DMS153 (cell line): ENCODE measurements at regions not wholly inside any gene's neighbourhood (a gene's known extent, or its start where the extent isn't known, plus 50 kb on each side); places are given as distances from the start of the nearest gene placed in this dataset.

Source experiments
- DNase-seq: peaks from one replicate; lab custom pipeline; 2025; lab: John Stamatoyannopoulos, UW

DNA sequence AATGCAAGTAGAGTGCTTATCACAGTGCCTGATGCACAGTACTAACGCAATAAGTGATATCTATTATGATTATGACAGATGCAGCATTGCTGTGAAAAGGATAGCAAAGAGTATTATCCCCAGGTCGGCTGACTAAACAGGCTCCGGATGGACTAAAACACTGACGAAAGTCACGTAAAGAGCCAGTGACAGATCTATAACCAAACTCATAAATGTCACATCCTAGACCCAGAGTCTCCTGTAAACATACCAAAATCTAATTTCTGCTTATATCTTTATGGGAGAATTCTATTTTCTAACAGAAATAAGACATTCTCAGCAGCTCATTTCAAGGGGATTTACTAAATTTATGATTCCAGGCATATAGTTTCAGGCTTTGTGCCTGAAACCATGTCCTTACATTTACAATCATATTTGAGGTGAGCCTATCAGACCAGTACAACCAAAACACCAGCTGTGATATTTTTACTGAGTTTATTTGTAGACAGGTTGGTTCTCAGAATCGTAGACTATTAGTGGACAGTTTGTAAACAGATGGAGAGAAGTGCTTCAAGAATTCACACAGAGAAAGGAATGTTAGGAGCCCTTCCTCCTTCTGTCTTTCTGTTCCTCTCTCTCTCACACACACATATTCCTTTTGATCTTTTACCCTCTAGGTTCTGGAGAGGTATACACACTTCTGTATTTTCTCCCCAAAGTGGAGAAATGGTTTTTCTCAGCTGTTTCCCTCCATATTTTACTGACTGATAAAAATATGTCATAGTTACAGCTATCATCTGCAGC lies 52.4 kb upstream of the WDR26 start:
- DNase-seq = no peak

DNA sequence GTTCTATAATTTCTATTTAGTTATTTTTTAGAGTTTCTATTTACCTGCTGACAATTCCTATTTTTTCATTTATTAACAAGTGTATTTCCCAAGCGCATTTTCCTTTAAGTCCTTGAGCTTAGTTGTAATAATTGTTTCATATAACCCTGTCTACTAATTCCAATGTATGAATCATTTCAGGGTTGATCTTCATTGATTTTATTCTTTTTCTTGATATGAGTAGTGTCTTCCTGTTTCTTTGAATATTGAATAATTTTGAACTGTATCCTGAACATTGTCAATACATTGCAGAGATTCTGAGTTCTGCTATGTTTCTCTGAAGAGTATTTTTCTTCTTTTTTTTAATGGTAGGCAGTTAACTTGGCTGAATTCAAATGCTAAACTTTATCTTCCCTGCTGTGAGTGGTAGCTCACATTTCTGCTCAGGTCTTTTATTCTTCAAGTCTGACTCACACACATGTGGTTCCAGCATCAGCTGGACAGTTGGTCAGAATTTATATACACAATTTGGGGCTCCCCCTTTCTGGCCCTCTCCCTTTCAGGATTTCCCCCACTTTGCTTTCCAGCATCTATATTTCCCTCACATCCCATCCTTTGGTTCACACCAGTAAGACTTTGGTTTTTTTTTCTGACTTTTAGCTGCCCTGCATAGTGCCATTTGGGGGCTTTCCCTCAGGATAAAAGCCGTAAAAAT lies 54.4 kb upstream of the WDR26 start:
- DNase-seq = no peak

DNA sequence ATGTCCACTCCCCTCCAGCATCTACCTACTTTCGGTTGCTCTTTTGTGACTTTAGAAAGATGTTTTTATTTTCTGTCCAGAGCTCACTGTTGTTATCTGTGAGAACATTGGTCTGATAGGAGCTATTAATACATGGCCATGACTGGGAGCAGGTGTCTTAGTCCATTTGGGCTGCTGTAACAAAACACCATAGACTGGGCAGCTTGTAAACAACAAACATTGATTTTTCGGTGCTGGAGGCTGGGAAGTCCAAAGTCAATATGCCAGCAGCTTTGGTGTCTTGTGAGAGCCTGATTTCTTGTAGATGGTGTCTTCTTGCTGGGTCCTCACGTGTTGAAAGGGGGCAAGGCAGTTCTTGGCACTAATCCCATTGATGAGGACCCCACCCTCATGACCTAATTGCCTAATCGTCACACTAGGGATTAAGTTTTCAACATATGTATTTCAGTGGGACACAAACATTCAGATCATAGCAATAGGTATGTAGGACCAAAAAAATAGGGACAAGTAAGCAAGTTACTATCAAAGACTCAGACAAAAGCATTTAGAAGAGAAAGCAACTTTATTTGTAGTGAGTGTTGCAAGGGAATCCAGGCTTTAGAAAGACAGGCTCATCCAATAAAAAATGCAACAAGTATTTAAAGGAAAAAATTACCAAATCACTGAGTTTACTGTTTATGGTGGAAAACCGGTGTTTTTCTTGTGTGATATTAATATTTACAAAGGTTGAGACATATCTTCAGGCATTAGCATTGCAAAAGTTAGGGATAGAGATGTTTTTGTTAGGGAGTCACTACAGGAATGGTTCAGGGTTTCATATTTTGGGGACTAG lies 55.2 kb upstream of the WDR26 start:
- no peak for DNase-seq

DNA sequence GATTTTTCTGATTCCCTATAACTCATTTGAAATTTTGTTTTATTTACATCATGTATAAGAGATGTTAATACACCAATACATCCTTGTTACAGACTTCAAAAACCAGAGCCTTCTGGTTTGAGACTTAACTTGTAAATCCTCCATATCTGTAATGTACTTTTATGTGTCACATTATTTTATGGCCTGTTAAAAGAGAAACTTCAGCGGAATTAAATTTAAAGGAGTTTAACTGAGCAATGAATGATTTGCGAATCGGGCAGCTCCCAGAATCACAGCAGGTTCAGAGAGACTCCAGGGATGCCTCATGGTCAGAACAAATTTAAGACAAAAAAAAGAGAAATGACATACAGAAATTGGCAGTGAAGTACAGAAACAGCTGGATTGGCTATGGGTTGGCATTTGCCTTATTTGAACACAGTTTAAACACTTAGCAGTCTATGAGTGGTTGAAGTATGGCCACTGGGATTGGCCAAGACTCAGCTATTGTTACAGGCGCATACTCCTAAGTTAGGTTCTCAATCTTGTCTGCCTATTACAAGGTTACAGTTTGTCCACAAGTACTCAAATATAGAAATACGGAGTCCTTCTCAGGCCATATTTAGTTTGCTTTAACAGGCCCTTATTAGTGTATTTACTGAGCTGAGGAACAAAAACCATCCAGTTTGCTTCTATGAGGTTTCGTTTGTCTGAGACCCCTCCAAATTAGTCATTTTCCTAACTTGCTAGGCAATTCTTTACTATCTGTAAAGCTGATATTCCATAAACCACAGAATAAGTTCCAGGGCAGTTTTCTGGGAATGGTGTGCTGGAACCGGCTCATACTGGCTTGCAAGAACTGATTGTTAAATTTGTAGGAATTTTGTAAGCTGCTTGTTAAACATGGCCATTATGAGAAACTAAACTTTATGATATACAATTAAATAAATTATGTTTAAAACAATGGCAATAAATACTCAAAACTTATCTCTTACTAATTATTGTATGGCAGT lies 56.2 kb upstream of the WDR26 start:
- no peak for DNase-seq

DNA sequence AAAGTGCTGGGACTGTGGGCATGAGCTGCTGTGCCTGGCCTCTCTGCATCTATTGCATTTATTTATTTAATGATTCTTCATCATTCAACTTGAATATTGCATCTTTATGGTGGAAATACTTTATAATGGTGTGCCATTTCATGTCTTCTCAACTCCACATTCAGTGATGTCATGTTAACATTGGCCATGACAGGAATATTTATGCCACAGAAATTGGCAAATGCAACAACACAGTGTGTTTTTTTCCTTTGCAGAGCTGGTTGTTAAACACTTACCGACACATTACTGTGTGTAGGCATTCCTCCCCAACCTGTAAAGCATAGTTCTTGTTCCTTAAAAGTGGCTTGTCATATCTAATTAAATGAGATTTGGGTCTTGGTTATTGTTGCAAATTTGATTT lies 57.4 kb upstream of the WDR26 start:
- DNase-seq = no peak

DNA sequence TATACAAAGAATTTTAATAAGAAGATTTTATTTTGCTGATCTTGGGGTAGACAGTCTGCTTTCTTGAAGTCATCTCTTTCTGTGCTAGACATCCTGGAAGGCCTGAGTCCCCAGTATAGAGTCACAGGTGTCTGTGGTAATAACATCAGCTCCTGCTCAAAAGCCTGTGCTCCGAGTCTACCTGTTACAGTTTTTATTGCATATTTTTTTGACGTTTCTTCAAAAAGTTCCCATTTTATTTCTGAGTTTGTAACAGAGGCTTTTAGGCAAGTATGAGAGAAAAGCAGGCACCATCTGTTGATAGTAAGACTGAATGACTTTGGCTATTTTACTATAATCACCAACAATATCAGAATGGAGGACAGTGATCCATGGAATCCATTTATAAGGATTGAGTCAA lies 58.0 kb upstream of the WDR26 start:
- no peak for DNase-seq

DNA sequence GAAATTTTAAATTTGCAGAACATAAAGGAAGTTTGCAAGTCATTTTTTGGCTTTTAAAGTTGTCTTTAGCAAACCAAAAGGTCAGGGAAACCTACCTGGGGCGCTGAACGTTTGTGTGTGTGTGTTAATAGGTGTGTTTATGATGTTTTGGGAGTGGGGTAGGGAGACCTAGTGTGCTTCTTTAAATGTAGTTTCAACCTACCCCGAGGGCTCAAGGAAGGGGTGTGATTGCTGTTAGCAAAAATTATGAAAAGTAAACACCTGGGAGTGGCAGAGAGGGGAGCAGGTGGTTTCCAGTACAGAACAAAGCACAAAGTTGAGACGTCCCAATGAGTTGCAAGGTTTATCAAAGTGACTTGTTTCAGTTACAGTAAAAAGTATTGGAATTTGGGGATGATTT lies 58.7 kb upstream of the WDR26 start:
- DNase-seq = no peak

DNA sequence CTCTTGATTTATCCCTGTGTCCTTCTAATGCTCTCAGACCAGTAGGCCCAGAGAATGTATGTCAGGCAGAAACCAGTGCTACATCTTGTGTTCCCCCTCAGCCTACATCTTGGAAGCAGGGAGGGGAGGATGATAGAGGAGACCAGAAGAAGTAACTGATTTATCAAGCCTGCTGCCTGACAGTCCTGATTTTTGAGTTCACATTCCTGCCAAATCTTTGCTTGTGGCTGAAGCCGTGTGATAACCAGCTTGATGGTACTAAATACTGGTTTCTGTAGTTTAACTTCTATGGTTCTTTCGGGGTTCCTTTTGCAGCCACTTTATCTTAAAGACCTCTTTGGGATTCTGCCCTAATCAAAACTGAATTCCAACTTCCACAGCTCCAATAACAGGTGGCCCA lies 59.7 kb upstream of the WDR26 start:
- no peak for DNase-seq

DNA sequence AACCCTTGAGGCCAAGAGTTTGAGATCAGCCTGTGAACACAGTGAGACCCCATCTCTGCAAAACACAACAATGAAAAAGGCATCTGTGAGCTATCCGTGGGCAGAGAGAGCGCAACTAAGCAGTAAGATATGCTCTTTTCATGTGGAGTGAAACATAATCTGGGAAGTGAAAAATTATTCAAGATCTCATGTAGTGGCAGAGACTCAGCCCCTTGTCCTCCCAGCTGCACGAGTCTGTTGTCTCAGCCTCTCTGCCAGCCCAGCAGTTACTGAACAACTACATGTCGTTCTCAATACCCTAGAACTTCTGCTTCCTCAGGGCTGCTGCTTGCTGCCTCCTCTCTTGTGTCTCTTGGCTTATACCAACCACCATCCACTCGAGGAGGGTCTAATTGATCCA lies 61.3 kb upstream of the WDR26 start:
- no peak for DNase-seq

DNA sequence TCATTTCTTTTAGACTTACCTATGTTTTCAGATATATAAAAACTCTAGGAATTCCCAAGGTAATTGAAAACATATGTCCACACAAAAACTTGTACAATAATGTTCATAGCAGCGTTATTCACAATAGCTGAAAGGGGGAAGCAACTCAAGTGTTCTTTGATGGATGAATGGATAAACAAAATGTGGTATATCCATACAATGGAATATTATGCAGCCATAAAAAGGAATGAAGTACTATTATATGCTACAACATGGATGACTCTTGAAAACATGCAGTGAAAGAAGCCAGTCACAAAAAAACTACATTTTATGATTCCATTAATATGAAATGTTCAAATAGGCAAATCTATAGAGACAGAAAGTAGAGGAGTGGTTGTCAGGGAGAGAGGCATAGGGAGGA lies 62.2 kb upstream of the WDR26 start:
- DNase-seq = no peak

DNA sequence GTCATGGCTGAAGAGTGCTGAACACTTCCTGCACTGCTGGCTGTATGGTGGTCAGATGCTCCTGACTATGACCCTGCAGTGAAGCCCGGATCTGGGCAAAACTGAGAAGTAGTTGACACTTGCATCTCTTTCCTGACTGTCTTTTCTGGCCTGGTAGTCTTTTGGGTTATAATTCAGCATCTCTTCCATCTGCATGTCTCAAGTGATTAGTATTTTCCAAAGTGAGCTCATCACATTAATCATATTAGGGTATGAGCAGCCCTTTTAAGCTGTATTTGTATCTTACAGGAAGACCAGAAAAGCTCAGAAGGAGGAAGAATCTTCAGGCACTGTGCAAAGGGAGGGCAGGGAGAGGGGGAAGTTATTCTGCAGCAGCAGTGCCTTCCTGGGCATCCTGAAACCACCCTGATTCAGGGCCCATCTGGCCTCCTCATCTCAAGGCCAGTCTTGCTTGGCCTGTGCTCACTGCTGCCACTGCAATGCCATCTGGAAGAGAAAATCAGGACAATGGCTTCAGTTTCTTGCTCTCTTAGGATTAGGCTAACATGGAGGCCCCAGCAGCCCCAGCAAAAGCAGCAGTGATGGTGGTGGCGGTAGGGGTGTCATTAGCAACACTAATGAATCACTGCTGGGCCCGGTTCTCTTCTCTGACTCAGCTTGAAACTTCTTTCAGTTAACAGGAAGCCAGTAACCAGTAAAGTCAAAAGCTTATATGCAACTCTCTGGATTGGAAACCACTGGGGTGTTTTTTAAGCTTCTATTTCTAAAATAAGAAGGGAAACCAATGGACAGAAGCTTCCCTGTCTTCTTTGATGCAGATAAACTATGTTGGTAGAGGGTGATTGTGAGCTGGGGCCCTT lies 63.3 kb upstream of the WDR26 start:
- no peak for DNase-seq

DNA sequence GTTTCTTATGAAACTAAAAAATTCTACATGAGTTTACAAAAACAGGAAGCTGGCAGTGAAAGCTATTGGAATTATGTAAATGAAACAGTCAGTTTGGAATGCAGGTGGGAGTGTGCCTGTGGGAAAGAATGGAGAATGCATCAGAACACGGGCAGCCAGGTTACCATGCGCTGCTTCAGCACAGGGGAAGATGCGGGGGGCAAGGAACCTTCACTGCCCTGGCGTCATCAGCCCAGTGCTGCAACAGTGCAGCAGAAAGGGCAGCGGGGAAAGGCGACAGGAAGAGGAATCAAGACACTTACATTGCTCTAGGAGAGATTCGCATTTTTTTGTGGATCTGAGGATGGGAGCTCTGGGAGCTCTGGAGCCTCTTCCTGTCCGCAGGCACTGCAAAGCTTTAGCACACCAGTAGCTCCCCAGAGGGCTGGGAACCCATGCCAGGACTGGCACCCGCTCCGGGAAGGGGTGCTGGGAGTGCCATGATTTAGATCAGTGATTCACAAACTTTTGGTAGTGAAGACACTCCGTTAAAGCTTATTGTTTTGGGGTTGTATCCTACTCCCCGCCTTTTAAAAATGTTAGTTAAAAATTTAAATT lies 64.1 kb upstream of the WDR26 start:
- no peak for DNase-seq

DNA sequence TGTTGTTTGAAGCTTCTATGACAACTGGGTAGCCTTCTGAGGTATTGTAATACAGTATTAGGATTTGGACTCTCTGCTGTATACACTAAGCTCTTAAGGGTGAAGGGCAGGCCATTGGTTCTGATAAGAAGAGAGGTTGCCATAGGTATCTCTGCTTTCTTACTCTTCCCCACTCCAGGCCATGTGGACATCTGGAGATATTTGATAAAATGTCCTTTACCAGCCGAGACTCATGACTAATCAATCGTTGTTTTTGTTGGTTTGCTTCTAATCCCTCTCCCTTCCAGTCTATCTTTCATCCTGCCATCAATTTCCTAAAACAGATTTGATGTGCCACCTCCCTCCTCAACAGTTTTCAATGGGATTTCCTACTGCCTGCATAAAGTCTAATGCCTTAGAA lies 64.6 kb upstream of the WDR26 start:
- no peak for DNase-seq

DNA sequence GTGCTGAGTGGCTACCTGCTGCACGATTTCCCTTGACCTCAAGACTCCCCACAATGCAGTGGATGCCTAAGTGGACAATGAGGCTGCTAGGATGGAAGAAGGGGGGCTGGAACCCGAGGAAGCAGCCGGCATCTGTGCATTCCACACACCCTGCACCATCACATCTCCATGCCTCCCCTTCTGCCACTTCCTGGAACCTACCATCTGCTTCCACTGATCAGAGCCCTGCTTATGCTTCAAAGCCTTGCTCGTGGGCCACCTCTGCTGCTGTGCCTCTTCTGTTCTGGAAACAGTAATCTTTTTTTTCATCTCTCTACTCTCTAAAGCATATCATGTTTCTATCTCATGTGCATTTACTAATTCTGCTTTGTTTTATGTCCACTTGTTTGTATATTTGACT lies 66.2 kb upstream of the WDR26 start:
- DNase-seq = no peak

DNA sequence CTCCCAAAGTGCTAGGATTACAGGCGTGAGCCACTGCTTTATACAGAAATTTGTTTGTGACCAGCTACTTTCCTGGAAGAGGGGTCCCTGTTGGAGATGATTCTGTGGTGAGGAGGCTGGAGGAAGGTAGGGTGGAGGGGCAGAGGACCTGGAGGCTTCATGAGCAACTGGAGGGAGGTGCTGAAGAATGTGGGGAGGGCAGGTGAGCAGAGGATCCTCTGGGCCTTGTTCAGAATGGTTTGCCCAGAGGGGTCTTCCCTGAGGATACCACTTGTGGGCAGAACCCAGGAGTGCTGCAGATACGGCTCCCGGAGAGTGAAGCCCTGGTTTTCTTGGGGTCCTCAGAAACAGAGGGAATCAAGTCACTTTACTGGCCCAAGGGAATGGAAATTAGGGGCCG lies 67.2 kb upstream of the WDR26 start:
- no peak for DNase-seq

DNA sequence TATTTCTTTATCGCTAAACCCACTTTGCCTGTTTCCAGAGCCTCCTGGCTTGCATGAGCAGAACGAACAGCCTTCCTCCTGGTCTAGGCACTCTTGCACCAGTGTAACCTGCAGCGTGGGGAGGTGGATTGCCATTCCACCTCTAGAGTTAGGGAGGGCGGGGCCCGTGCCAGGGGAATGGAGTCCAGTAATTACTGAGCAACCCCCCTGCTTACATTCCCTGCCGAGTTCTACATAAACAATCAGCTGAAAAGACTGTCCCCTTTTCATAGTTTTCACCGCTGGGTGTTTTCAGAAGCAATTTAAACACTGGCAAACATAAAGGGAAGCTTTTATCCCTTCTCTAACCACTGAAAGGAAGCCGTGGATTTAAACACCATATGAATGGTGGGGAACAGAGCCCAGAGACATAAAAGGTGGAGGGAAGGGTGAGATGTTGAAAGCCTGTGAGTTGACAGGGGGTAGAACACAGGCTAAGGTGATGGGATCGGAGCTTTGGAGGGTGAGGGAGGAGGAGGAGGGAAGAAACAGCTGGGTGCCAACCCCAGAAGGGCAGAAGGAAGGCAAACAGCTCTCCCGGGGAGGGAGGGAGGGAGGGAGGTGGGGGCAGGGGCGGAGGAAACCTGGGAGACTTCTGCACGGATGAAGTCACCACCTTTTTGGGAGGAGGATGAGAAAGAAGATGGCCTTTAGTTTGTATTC lies 68.0 kb upstream of the WDR26 start:
- DNase-seq = peak; percentile 85

DNA sequence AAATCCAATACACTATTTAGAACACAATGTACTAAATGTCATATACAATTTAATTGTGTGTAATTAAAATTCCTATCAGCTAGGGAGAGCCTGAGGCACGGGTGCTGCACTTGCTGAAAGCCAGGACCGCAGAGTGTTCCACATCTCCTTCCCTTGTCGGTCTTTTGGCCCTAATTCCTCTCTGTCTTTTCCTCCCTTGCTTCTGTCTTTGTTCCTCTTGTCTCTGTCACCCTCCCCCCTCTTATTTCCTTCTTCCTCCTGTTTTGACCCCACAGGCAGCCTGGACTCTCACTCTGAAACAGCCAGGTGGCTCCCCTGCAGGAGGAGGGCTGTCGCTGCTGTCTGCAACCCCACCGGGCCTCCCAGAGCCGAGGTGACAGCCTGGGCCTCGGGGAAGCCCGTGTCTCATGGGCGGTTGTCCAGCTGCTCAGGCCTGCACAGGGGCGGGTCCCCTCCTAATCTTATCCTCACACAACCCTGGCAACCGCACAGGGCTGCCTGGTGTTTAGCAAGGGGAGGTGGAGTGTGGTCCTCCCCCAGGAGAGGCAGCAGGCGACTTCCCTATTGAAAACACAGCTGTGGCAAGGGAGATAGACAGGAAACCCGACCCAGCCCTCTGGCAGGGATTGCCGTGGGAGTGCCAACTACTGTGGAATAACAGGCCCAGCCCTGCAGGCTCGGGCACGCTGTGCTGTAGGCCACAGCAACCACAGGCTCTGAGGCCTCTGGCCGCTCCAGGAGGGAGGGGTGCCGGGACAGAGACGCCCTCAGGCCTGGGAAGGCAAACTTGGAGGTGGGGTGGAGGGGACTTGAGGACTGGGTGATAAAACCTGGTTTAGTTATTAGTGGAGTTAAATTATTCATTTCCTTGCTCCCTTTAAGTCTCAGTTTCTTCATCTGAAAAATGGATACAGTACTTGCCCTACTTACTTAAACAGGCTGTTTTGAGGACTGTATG lies 68.8 kb upstream of the WDR26 start:
- peak; percentile 98 for DNase-seq

DNA sequence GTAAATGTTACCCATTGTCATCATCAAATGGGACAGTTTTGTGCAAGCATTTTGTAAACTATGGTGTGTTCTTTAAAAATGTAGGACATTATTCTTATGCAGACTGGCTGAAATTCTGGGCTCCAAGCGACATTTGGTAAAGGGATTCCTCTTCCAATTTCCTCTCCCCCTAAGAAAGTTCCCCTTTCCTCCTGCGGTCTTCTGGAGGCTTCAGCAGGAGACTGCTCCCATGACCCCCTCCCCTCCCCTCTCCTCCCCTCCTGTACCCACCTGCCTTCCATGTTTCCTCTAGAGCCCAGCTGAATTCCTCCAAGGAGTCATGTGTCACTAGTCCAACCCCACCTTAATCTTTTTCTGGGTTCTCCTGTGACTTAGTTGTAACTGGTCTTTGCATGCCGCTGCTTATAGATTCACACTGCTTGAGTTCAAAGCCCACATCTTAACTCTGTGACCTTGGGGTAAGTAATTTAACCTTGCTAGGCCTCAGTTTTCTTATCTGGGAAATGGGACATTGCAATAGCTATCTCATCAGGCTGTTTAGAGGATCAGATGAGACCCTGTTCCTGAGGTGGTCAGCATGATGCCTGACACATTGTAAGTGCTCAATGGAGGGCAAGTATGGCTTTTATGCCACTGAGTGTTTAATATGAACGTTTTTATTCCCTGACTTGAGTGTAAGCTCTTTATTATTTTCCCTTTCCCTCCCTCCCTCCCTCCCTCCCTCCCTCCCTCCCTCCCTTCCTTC lies 69.9 kb upstream of the WDR26 start:
- DNase-seq = no peak
